ENCODE measurements at regions not wholly inside any gene's neighbourhood (a gene's known extent, or its start where the extent isn't known, plus 50 kb on each side); places are given as distances from the start of the nearest gene placed in this dataset.

DNA sequence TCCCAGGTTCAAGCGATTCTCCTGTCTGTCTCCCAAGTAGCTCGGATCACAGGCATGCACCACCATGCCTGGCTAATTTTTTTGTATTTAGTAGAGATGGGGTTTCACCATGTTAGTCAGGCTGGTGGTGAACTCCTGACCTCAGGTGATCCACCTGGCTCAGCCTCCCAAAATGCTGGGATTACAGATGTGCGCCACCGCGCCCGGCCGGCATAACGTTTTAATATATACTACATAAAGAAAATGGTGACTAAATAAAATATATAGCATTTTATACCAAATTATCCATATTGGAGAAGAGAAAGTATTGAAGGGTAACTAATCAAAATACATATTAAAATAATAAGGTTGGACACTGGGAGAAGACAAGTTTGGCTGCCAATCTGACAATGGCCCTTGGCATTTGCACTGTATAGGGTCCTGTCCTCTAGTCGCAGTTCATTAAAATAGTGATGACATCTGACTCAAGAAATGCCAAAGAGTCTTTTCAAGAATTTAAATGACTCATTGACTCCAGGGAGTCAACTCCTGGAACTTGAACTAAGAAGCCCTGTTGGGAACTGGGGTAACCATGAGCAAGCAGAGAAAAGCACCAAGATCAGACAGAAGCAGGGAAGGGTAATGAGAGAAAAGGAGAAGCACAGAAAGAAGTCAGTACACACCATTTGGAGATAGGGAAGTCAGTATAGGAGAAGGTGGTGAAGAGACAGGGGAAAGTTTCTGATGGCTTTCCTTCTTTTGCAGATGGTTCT, 91.1 kb downstream of the CH25H start:
- no peak overlapping the region for H3K4me3 ChIP-seq
- H3K9me3 ChIP-seq = no peaks in the 10 kb centered on the region
- 95% methylated on average over 9 of the region's 9 CpGs for WGBS, 2 donors
- no peaks in the 10 kb centered on the region for H3K27me3 ChIP-seq
- intact Hi-C loops (cut with DNase I; ENCODE audit: low total_unique reads) = no loop called here
- TF ChIP-seq, protein P1, sequence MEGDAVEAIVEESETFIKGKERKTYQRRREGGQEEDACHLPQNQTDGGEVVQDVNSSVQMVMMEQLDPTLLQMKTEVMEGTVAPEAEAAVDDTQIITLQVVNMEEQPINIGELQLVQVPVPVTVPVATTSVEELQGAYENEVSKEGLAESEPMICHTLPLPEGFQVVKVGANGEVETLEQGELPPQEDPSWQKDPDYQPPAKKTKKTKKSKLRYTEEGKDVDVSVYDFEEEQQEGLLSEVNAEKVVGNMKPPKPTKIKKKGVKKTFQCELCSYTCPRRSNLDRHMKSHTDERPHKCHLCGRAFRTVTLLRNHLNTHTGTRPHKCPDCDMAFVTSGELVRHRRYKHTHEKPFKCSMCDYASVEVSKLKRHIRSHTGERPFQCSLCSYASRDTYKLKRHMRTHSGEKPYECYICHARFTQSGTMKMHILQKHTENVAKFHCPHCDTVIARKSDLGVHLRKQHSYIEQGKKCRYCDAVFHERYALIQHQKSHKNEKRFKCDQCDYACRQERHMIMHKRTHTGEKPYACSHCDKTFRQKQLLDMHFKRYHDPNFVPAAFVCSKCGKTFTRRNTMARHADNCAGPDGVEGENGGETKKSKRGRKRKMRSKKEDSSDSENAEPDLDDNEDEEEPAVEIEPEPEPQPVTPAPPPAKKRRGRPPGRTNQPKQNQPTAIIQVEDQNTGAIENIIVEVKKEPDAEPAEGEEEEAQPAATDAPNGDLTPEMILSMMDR (IDR thresholded peaks at IDR 0.05) = no peak
- TF ChIP-seq POLR2A (IDR thresholded peaks at IDR 0.05) = no peak
- no peak overlapping the region for H3K27ac ChIP-seq
- DNase-seq = no peak
- H3K4me1 ChIP-seq = no peaks in the 10 kb centered on the region
- no peaks in the 10 kb centered on the region for H3K36me3 ChIP-seq (ENCODE audit: low read depth, missing control alignments)

DNA sequence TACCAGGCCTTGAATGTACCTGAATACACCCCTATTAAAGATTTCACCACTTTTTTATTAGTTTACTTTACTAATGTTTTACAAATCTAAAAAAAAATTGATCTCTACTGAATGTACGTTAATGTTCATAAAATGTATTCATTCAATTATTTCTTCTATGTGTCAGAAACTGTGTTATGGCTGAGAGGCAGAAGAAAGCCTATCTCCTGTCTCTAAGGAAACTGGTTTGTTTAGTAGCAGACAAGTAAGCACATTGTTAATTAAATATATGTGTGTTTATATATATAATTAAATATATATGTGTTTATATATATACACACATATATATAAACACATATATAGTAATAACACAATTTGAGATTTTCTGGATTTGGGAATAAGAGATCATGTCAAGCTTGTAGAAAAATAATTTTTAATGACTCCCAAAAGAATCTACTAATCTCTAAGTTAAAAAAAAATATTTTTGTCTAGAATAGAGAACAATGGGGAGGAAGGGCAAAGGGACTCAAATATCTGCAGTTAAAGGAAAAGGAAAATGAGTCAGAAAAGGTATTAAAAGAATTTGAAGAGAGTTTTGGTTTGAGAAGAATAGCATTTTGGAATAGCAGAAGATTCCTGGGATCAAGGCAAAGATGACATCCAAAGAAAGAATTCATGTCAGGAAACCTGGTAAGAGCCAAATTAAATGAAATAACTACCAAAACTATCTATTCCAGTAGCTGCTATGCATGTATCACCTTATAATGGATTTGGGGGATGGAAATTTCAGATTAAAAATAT, 92.1 kb downstream of the CH25H start:
- H3K36me3 ChIP-seq (ENCODE audit: low read depth, missing control alignments) = no peaks in the 10 kb centered on the region
- no peak for DNase-seq
- H3K27ac ChIP-seq = no peak overlapping the region
- H3K27me3 ChIP-seq = no peaks in the 10 kb centered on the region
- no peaks in the 10 kb centered on the region for H3K4me1 ChIP-seq
- intact Hi-C loops (cut with DNase I; ENCODE audit: low total_unique reads) = no loop called here
- no peaks in the 10 kb centered on the region for H3K9me3 ChIP-seq
- no peak for TF ChIP-seq POLR2A (IDR thresholded peaks at IDR 0.05)
- TF ChIP-seq, protein P1 (IDR thresholded peaks at IDR 0.05) = no peak
- 68 to 98% methylated on average over 1 of the region's 1 CpG for WGBS, 2 donors
- H3K4me3 ChIP-seq = no peak overlapping the region

DNA sequence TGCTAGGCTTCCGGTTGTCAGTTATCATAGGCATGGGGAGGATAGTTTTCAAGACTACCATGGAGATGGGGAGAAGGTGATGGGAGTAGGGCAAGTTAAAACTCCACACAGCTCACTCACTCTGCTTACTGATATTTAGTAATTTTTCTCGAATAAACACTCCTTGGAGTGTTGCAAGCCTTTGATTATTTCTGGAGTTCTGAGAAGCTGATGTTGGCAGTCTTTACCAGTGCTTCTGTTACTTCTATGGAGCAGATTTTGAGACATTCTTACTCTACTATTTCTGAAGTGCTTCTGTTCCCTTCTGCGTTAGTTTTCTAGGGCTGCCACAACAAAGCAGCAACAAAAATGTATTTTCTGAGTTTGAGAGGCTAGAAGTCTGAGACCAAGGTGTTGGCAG, 104.4 kb downstream of the CH25H start:
- no peak for DNase-seq
- no peak overlapping the region for H3K4me3 ChIP-seq
- H3K9me3 ChIP-seq = no peaks in the 10 kb centered on the region
- H3K36me3 ChIP-seq (ENCODE audit: low read depth, missing control alignments) = no peaks in the 10 kb centered on the region
- intact Hi-C loops (cut with DNase I; ENCODE audit: low total_unique reads) = no loop called here
- H3K27me3 ChIP-seq = no peaks in the 10 kb centered on the region
- H3K4me1 ChIP-seq = no peaks in the 10 kb centered on the region
- no peak overlapping the region for H3K27ac ChIP-seq
- WGBS, 2 donors = 65 to 72% methylated on average over 3 of the region's 3 CpGs
- TF ChIP-seq, protein P1 (IDR thresholded peaks at IDR 0.05) = no peak
- TF ChIP-seq POLR2A (IDR thresholded peaks at IDR 0.05) = no peak

DNA sequence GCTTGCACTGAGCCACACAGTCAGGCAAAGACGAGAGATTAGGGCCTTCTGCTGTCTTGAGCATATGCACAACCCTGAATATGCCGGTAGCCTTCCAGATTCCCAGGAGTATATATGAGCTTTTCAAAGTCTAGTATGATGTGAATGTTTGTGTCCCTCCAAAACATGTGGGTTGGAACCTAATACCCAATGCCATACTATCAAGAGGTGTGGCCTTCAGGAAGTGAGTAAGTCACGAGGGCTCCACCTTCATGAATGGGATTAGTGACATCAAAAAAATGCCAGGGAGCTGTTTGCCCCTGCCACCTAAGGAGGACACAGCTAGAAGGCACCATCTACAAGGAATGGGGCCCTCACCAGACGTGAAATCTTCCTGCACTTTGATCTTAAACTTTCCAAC, 105.2 kb downstream of the CH25H start:
- TF ChIP-seq, protein P1 (IDR thresholded peaks at IDR 0.05) = no peak
- no peak for TF ChIP-seq POLR2A (IDR thresholded peaks at IDR 0.05)
- H3K27me3 ChIP-seq = no peaks in the 10 kb centered on the region
- no peaks in the 10 kb centered on the region for H3K9me3 ChIP-seq
- intact Hi-C loops (cut with DNase I; ENCODE audit: low total_unique reads) = no loop called here
- no peak for DNase-seq
- no peak overlapping the region for H3K27ac ChIP-seq
- H3K4me3 ChIP-seq = no peak overlapping the region
- 93 to 98% methylated on average over 4 of the region's 4 CpGs for WGBS, 2 donors
- H3K36me3 ChIP-seq (ENCODE audit: low read depth, missing control alignments) = no peaks in the 10 kb centered on the region
- H3K4me1 ChIP-seq = no peaks in the 10 kb centered on the region
